HG03442 (cell line): ENCODE measurements at regions not wholly inside any gene's neighbourhood (a gene's known extent, or its start where the extent isn't known, plus 50 kb on each side); places are given as distances from the start of the nearest gene placed in this dataset.
"Not testable (repeated sequence)": the region's sequence is repeated elsewhere in the genome, so short reads cannot be mapped to it uniquely, and the experiment has no call there.

Experiments
- ATAC-seq: cut with Tn5 transposase; IDR thresholded peaks from one replicate; pipeline ENCODE4 v1.9.1; 2021; ENCODE audit warnings: mild to moderate bottlenecking, moderate library complexity; ENCODE audit not compliant: unreplicated experiment

DNA sequence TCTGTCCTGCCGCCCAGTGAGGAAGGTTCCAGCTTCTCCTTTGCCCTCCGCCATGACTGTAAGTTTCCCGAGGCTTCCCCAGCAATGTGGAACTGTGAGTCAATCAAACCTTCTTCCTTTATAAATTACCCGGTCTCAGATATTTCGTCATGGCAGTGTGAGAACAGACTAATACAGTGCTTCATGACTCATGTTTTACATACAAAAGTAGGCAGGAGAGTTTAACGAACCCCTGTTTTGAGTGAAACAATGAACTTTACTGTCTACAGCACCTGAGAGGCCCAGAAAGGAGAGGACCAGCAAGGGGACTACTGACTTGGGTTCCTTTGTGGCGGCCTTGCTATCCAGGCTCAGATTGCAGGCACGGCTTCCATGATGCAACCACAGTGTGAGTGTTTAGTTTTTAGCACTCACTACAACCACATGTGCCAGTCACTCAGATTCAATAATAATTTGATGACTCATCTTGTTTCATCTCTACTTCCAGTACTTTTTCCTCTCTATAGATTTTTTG, 139.1 kb upstream of the CLINT1 start:
- no peak for ATAC-seq

DNA sequence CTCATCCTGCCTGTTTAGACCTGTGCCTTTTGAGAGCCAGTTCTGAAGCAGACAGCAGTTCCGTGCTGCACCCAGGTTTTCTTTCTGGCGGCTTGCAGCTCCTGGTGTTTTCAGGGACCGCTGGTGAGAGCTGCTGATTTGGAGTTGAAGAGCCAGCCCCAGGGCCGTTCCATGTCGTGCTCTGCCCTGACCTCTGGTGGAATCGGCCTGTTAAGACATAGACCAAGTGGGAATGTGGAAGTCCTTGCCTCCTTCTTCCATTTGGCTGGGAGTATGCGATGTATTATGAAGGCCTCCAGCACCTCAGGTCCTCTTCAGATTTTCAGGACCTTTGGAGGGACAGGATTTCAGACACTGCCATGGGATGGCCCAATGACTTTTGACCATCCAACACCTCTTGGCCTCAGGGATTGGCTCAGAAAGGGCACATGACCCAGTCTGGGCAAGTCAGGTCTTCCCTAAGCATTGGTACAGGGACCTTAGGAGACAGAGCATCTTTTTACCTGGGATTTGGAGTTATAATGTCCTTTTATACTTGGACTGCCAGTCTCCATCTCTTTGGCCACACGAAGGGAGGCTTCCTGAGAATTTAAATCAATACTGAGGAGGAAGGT, 136.1 kb upstream of the CLINT1 start:
- peak; percentile 66 for ATAC-seq

DNA sequence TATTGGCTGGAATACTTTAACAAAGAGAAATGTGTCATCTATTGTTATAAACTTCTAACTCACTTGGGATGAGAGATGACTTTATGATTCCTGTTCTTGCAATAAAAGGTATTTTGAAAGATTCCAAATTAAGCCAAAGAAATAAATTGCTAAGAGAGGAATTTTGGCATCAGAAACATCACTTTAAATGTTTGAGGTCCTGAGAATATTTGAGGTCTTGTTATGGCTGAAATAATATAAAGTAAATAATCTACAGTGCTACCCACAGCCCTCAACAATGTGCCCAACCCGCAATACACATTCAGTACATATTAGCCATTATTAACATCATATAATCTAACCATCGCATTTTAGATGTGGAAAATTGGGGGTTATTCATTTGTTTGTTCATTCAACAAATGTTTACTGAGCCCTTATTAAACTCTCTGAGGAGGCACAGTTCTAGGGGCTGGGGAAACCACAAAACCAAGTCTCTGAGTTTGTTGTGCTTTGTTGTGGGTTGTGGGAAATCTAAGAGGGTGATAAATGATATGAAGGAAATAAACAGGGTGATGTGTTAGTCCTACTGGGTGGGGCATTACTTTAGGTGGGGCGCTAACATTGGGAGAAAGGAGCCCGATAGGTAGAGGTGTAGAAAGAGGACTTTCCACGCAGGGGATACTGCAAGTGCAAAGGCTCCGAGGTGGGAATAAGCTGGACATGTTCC, 135.2 kb upstream of the CLINT1 start:
- ATAC-seq = no peak

DNA sequence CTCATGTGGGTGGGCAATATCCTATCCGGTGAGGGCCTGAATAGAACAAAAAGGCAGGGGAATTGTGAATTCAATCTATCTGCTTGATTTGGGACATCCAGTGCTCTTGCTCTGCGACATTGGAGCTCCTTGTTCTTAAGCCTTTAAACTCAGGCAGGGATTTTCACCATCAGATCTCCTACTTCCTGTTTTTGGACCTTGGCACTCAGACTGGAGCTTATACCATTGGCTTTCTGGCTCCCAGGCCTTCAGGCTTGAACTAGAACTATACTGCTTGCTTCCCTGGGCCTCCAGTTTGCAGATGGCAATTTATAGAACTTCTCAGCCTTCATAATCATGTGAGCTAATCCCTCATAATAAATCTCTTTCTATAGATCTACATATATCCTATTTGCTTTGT, 134.3 kb upstream of the CLINT1 start:
- ATAC-seq = no peak

DNA sequence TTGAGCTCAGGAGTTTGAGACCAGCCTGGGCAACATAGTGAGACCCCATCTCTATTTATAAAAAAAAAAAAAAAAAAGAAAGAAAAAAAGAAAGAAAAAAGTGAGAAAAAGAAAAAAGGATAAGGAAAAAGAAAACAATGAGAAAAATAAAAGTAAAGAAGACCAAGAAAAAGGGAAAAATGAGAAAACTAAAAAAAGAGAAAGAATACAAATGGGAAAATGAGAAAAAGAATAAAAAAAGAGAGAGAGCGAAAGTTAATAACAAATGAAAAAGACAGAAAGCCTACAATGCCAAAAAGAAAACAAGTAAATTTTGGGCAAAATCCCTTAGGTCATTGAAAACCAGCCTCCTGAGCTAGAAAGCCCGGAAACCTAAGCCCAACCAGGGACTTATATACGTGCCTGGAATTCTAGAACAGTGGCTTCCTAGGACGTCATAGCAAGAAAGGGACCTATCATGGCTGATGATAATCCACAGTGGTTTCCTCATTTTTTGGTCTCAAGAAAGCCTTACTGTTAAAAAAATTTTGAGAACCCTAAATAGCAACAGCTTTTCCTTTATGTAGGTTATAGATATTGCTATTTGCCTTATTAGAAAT, 131.7 kb upstream of the CLINT1 start:
- no peak for ATAC-seq

DNA sequence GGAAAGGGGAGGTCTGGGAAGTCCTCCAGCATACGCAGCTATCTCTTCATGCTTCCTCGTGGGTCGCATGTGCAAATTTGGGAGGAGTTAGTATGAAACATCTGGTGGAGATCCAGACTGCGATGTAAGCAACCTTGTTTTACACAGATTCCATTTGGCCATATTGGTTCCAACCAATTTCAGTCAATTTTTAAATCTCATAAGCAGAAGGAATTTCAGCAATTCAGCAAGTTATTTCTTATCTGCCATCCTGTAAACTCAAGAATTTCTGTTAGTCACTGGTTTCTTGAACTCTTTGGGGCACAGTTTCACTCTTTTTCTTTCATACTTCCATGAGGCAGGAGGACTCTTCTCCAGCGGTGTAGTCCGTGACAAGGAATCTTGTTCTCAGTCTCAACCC, 130.4 kb upstream of the CLINT1 start:
- no peak for ATAC-seq

DNA sequence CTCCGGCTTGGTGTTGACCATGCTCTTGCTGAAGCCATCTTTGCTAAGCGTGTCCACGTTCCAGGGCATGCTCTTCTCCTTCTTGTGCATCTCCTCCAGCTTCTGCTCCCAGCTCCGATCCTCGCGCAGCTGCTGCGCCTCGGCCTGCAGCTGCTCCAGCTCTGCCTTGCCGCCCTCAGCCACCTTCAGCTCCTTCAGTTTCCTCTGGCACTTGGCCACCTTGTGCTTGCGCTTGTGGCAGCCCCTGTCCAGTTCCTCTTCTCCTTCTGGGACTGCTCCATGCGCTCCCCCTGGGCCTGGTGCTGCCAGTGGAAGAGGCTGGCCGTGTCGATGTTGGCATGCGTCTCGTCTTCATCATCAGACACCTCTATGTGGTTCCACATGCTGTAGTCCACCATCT, 128.3 kb upstream of the CLINT1 start:
- no peak for ATAC-seq

DNA sequence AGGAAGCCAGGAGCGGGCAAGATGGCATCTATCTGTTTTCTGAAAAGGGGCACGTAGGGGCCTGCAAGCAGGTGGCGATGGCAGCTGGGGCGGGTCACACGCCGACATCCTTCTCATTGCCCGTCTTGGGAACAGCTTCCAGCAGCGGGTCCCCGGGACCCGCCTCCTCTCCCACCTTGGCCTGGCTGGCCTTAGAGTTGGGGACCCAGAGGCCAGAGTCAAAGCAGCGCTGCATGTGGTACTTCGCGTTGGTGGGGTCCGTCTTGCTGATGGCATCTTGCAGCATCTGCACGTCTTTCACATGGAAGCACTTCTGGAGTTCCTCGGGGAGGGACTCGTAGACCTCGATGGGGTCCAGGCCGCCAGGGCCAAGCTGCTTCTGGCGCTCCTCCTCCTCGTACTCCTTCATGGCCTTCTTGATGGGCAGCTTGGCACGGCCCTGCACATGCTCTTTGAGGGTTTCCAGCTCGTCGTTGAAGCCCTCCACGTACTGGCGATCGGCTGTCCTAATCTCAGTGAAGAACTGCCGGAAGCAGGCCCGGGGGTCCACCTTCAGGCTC, 127.6 kb upstream of the CLINT1 start:
- no peak for ATAC-seq

DNA sequence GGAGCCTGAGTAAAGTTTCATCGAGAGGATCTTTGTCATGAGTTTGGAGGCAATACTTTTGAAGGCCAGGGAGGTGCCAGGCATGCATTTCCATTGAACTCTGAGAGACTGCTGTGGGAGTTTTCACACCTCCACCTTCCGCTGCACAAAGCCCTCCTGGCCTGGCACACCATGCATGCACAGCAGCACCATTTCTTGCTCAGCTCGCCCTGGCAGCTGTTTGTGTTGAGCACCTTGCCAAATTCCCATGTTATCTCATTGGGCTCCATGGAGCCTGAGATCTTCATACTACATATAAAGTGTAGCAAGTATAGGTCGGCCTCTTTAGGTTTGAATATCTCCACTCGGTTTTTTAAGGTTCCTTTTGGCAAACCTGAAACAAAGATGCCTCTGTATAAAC, 125.7 kb upstream of the CLINT1 start:
- no peak for ATAC-seq

DNA sequence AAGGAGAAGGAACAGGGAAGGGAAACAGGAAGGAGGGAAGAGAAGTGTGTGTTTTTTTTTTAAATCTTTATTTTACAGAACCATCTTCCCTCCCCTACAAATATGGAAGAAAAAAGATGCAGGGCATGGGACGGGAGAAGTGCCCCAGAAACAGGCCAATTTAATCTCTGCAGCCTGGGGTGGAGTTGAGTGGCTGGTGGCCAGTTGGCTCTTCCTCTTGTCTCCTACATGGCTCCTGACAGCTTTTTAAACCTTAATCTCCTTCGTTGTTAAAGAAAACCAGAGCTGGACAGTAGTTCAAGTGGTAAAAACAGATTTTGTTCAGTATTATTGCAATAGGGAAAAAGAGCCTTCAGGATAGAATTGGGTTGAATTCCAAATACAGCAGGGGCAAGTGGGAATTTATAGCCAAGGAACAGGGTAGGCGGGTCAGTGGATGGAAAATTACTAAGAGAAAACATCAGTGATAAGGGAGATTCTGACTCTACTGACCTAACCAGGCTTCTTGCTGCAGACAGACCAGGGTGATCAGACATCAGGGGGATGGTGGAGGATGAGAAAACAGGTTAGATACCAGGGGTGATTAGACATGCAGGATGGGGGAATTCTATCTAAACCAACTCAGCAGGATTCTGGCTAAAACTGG, 125.1 kb upstream of the CLINT1 start:
- no peak for ATAC-seq

DNA sequence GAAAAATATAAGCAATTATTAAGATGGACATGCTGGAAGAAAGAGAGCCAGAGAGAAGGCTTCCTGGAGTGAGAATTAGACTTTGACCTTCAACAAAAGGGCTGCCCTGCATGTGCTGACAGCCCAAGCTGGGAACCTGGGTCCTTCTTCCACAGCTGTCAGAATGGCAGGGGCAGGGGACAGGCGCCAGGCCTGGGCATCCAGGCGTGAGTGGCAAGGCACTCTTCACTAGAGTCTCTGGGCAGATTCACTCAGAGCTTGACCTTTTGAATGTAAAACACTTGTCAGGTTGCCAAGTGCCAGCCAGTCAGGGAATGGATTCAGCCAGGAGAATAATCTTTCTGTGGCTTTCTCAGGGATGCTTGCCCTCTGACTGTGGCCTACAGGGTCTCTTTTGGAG, 119.1 kb upstream of the CLINT1 start:
- no peak for ATAC-seq

DNA sequence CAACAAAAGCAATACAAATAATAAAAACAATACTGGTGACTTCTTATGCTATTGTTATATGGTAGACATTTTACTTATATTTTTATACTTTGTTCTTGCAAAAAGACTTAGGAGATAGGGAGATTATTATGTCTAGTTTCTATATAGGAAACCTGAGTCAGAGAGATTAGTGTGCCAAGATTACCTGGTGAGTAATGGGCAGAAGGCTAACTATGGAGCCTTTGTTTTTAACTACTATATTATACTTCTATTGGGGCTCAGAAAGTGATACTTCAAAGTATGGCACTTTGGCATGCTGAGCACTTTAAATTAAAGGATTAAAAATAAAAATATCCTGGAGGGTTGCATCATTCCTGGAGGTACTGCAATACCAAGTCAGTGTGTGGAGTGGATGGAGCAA, 117.5 kb upstream of the CLINT1 start:
- no peak for ATAC-seq

DNA sequence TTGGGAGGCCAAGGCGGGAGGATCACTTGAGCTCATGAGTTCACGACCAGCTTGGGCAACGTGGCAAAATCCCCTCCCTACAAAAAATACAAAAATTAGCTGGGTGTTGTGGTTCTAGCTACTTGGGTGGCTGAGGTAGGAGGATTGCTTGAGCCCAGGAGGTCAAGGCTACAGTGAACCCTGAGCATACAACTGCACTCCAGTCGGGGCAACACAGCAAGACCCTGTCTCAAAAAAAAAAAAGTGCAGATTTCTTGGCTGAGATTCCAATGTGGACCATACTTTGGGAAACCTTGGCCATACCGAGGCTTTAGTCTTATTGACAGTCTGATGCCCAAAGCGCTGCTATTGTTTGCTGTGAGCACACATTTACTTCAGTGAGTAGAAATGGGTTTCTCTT, 113.6 kb upstream of the CLINT1 start:
- ATAC-seq = no peak

DNA sequence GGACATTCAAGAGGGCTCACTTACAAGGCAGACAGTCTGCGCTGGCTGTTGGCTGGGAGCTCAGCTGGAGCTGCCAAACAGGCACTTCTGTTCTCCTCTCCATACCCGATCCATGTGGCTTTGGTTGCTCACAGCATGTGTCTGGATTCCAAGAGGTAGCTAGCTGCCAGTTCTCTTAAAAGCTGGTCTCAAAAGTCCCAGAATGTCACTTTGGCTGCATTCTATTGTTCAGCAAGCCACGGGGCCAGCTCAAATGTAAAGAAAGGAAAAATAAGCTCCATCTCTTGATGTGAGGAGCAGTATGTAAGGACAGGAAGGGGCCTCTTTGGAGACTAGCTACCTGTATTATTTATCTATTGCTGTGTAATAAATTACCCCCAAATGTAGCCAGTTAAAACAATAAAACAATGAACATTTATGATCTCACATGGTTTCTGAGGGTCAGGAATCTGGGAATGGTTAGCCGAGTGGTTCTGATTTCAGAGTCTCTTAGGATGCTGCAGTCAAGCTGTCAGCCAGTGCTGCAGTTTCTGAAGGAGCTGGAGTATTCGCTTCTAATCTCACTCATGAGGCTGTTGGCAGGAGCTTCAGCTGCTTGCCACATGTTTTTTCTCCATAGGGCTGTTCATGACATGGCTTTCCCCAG, 112.7 kb upstream of the CLINT1 start:
- no peak for ATAC-seq

DNA sequence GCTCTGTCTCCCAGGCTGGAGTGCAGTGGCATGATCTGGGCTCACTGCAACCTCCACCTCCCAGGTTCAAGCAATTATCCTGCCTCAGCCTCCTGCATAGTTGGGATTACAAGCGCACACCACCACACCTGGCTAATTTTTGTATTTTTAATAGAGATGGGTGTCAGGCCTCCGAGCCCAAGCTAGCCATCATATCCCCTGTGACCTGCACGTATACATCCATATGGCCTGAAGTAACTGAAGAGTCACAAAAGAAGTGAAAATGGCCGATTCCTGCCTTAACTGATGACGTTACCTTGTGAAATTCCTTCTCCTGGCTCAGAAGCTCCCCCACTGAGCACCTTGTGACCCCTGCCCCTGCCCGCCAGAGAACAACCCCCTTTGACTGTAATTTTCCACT, 109.6 kb upstream of the CLINT1 start:
- not testable (repeated sequence) for ATAC-seq

DNA sequence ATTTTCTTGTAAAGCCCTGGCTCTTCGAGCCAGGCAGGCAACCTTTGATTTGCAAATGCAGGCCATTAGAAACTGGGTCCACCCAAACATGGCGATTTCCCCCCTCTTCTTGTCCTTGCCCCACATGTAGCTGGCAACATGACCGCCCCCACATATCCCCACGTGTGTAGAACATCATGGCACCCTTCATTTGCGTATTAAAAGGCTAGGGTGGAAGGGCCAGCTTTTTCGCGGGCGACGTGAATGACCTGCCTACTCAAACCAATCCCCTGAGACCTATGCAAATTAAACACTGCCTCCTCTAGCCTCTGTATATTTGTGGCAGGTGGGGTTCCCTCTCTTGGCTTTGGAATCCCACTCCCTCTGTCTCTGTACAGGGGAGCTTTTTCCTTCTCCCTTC, 107.0 kb upstream of the CLINT1 start:
- ATAC-seq = no peak

DNA sequence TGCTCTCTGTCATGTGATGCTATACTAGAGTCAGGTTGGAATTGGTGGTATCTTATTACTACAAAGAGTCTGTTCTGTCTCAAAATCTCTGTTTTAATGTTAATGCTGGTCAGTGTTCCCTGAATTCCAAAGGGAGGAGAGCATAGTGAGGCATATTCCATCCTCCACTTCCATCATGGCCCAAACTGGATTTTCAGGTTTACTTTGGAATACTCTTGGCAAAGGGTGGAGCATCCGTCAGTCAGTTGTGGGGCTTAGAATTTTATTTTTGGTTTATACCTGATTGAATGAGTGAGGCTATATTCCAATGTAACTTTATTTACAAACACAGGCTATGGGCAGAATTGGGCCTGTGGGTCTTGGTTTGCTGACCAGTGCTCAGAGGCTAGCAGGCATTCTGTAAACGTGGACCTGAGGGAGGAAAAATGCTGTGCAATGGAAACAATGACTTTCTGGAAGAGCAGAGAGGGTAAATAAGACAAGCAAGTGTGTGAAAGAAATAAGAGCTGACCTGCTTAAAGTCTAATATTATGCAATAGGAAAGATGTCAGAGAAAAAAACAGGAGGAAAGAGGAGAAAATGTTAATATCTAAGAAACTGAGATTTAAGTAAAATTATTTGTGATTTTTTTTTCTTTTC, 106.2 kb upstream of the CLINT1 start:
- no peak for ATAC-seq

DNA sequence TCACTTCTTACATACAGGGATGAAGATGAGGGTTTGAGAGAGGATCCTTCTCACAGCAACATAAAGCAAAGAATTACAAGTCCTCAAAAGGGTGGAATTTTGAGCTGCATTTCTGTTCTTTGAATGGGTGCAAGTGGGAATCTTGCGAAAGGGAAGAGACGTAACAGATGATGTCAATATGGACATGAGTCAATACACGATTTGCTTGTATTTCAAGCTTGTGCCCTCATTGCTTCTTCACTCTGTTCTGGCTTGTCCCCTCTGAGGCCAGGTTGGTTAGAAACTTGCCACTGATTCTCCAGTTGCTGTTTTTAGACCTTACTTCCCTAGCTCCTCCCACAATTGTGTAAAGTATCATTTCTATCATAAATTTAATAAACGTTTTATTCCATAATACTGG, 104.8 kb upstream of the CLINT1 start:
- no peak for ATAC-seq

DNA sequence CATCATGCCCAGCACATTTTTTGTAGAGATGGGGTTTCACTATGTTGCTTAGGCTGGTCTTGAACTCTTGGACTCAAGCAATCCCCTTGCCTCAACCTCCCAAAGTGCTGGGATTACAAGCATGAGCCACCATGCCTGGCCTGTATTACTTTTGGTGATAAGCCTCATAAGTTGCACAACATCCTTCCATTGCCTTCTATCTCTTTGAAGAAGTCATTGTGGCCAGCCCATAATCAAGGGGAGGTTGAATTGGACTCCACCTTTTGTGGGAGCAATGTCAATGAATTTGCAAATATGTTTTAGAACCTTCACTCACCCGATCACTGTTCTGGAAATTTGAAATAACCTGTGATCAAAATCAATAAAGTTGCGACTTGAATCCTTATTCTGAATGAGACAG, 104.3 kb upstream of the CLINT1 start:
- no peak for ATAC-seq

DNA sequence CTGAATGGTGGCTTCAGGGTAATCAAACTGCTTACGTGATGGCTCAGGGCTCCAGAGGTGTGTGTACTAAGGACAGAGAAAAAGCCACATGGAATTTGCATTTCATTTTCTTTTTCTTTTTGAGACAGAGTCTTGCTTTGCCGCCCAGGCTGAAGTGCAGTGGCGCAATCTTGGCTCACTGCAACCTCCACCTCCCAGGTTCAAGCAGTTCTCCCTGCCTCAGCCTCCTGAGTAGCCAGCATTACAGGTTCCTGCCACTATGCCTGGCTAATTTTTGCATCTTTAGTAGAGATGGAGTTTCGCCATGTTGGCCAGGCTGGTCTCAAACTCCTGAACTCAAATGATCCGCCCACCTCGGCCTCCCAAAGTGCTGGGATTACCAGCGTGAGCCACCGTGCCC, 103.7 kb upstream of the CLINT1 start:
- ATAC-seq = not testable (repeated sequence)
